NCI-H69 (cell line): ENCODE measurements at regions not wholly inside any gene's neighbourhood (a gene's known extent, or its start where the extent isn't known, plus 50 kb on each side); places are given as distances from the start of the nearest gene placed in this dataset.

ENCODE experiments used
- DNase-seq: peaks from one replicate; lab custom pipeline; 2025; lab: John Stamatoyannopoulos, UW

GRCh38 chr5:33254579-33254978 lies 186.2 kb upstream of the TARS1 start:
- DNase-seq, result no peak

- DNase-seq, result no peak
Observed at GRCh38 chr5:33257807-33258429, 182.8 kb upstream of the TARS1 start.

GRCh38 chr5:33258553-33258952 lies 182.2 kb upstream of the TARS1 start:
- no peak for DNase-seq

- no peak for DNase-seq
Observed at GRCh38 chr5:33260098-33260497, 180.7 kb upstream of the TARS1 start.

- no peak for DNase-seq
Observed at GRCh38 chr5:33261305-33261704, 179.5 kb upstream of the TARS1 start.

GRCh38 chr5:33261747-33262146 lies 179.0 kb upstream of the TARS1 start:
- no peak for DNase-seq

GRCh38 chr5:33267801-33268200 lies 173.0 kb upstream of the TARS1 start:
- DNase-seq, result no peak

GRCh38 chr5:33268374-33268773 lies 172.4 kb upstream of the TARS1 start:
- DNase-seq, result no peak

GRCh38 chr5:33270671-33271070 lies 170.1 kb upstream of the TARS1 start:
- DNase-seq, result no peak

- no peak for DNase-seq
Observed at GRCh38 chr5:33271606-33272005, 169.2 kb upstream of the TARS1 start.

GRCh38 chr5:33272288-33272687 lies 168.5 kb upstream of the TARS1 start:
- no peak for DNase-seq

GRCh38 chr5:33273985-33274384 lies 166.8 kb upstream of the TARS1 start:
- DNase-seq, result no peak

GRCh38 chr5:33275391-33275790 lies 165.4 kb upstream of the TARS1 start:
- DNase-seq, result no peak

- no peak for DNase-seq
Observed at GRCh38 chr5:33275921-33276627, 164.7 kb upstream of the TARS1 start.

- no peak for DNase-seq
Observed at GRCh38 chr5:33276628-33276950, 164.2 kb upstream of the TARS1 start.

- no peak for DNase-seq
Observed at GRCh38 chr5:33277061-33277650, 163.6 kb upstream of the TARS1 start.

- no peak for DNase-seq
Observed at GRCh38 chr5:33281431-33281843, 159.3 kb upstream of the TARS1 start.

- DNase-seq, result no peak
Observed at GRCh38 chr5:33282157-33282556, 158.6 kb upstream of the TARS1 start.

GRCh38 chr5:33282696-33283095 lies 158.1 kb upstream of the TARS1 start:
- no peak for DNase-seq

GRCh38 chr5:33283243-33283642 lies 157.5 kb upstream of the TARS1 start:
- DNase-seq, result no peak

- DNase-seq, result no peak
Observed at GRCh38 chr5:33284681-33285080, 156.1 kb upstream of the TARS1 start.

GRCh38 chr5:33287242-33287641 lies 153.5 kb upstream of the TARS1 start:
- no peak for DNase-seq

- DNase-seq, result no peak
Observed at GRCh38 chr5:33291216-33292000, 149.4 kb upstream of the TARS1 start.
